Non-pigmented ciliary epithelial cell (primary cell): ENCODE measurements at regions not wholly inside any gene's neighbourhood (a gene's known extent, or its start where the extent isn't known, plus 50 kb on each side); places are given as distances from the start of the nearest gene placed in this dataset.
A peak's percentile ranks its signal among the peaks of the same experiment; 100 is the strongest.

Experiments used
- DNase-seq: peaks from one replicate; pipeline ENCODE4 v3.0.0-alpha.2; 2010; ENCODE audit warnings: low read depth

DNA sequence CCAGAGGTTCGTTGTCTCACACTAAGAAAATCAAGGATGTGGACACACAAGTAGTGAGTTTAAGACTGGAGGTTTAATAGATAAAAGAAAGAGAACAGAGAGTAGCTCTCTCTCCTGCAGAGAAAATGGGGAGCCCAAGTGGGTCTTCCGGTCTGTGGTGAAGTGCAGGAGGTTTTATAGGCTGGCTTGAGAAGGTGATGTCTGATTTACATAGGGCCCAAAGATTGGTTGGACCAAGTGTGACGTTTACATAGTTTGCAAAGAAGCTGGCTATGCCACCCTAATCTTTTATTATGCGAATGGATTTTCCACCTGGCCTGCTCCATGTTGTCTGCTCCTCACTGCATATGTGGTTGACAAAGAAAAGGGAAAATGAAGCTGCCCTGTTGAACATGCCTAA is 430.4 kb upstream of the TRIB2 start:
- DNase-seq: no peak

DNA sequence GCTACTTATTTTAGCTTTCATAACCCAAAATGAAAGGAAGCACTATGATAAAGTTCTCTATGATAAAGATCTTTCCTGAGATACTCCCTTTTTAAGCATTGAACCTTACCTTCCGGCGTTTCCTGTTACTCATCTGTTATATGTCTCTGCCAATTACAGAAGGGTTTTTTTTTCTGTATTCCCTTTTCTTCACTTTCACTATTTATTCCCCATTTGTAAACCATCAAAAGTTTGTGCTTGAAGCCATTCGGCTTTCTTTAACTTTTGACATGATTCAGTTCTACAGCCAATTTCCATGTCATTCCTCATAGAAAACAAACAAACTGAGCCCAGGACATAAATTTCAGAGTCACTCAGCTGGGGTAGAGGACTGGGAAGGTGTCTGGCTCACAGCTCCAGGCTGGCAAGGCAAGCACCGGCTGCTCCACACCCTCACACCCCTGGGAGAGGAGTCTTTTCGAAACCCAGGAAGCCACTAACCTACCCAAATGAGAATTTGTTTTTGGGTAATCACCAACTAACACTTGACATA is 429.4 kb upstream of the TRIB2 start:
- DNase-seq: no peak

DNA sequence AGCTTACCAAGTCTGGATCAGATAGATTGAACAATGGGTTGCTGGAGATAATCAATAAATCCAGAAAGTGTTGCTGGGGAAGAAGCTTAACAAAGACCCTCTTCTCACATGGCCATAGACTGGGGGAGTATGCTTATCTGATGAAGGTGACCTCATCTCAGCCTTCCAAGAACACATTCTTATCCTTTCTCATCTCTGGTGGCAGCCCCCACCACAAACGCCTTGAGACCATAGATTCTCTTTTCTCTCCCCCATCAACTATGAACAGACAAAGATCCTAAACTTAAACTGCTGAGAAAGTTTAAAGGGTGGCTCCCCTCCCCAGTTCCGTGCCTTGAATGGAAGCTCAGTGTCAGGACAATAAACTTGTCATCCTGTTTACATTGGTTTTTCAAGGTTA is 428.7 kb upstream of the TRIB2 start:
- DNase-seq: no peak

DNA sequence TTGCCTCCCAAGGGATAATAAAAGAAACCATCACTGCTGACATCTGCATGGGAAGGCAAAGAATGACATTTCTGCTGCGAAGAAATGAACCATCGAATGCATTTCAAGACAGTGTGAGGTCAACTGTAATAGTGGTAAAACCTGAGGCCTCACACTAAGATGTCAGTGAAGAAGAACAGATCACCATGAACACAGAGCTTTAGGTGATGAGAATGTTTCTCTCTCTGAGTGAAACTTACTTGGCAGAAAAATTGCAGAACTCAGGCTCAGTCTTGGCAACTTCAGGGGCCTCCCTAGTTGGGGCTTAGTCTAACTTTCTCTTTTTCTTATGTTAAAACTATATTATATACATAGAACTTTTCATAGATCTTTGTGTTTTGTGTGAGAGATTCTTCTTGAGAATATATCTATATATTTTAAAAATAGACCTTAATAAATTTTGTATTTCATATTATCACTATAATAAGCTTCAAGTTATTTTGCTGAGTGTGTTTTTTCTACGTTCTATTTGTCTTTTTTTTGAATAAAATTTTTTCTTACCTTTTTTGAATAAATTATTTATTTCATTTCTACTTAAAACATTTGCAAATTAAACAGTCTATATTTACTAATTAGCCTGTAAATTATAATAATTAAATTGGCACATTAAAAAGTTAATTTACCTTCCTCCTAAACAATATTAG is 427.5 kb upstream of the TRIB2 start:
- DNase-seq: no peak

DNA sequence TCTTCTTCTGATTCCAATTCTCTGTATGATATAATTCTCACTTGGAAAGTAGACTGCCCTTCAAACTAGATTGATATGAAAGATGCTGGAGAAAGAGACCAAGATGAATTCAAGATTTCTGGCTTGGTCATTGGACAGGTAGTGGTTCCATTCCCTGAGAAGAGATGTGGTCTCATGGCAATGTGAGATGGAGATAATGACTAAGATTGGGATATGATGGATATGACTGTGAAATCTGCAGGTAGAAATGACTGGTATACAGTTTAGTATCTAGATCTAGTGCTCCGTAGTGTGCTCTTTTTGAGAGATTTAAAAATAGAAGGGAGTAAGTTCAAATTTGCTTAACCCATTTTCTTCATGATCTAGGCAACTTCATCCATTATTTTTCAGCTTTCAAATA is 425.4 kb upstream of the TRIB2 start:
- DNase-seq: no peak

DNA sequence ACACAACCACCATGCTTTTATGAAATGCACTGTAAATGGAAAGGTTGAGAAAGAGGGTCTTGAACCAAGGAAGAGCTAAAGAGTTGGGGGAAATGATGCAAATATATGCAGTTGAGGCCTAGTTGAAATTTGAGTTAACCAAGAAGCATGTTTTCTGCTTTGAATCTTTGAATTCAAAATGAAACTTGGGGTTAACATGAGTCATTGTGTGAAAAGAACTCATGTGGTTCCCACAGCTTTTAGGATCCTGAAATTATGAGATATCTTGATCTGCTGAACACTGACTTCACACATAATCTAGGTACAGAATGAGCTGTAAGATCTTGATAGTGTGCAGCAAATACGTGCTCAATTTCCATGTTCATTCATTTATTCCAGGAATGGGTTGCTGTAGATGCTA is 422.9 kb upstream of the TRIB2 start:
- no peak for DNase-seq

GRCh38 chr2:12295856-12296519 is 420.7 kb upstream of the TRIB2 start:
- no peak for DNase-seq

DNA sequence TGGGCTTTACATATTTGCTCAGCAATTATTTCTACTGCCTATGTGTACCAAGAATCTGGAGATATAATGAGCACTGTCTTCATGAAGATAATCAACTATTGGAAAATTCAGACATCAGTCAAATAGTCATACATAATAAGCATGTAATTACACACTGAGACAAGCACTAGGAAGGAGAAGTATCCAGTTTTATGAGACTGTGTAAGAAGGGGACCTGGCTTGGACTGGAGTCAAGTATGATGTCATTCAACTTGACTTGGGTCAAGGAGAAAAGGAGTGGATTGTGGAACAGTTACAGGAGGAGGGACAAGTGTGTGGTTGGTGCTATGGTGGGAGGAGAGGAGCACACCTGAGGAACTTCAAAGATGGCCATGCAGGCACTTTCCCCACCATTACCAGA is 419.8 kb upstream of the TRIB2 start:
- DNase-seq: no peak

DNA sequence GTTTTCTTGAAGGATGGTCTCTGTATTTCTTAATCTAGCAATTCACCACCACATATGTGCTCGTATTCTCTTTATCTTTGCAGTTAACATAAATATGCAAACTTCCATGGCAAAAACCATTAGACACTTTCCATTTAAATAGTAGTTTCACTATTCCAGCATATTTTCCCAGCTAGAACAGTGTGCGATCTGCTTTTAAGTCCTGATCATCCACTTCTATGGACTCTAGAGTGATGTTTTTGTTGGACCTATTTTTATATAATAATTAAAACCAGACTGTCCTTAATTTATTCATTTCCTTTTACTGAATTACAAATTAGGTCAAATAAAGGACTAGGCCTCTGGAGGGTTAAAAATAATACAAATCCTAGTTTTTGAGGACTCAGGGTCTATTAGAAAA is 418.4 kb upstream of the TRIB2 start:
- no peak for DNase-seq

DNA sequence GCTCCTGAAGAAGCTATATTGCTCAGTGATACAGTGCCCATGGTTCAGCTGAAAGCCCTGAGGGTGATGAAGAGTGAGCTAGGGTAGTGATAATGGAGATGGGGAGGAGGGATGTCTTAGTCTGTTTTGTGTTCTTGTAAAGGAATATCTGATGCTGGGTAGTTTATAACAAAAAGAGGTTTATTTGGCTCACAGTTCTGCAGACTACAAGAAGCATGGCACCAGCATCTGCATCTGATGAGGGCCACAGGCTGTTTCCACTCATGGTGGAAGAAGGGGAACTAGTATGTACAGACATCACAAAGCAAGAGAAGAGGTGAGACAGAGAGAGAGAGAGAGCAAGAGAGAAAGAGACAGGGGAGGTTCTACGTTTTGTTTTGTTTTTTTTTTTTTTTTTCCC is 417.3 kb upstream of the TRIB2 start:
- no peak for DNase-seq

- DNase-seq: peak; percentile 34
These were observed 416.6 kb upstream of the TRIB2 start for GRCh38 chr2:12300019-12300602.

- no peak for DNase-seq
These were observed 415.8 kb upstream of the TRIB2 start for GRCh38 chr2:12300927-12301326.

- DNase-seq: no peak
These were observed 414.6 kb upstream of the TRIB2 start for GRCh38 chr2:12302140-12302539.

GRCh38 chr2:12302691-12303090 is 414.0 kb upstream of the TRIB2 start:
- DNase-seq: no peak

DNA sequence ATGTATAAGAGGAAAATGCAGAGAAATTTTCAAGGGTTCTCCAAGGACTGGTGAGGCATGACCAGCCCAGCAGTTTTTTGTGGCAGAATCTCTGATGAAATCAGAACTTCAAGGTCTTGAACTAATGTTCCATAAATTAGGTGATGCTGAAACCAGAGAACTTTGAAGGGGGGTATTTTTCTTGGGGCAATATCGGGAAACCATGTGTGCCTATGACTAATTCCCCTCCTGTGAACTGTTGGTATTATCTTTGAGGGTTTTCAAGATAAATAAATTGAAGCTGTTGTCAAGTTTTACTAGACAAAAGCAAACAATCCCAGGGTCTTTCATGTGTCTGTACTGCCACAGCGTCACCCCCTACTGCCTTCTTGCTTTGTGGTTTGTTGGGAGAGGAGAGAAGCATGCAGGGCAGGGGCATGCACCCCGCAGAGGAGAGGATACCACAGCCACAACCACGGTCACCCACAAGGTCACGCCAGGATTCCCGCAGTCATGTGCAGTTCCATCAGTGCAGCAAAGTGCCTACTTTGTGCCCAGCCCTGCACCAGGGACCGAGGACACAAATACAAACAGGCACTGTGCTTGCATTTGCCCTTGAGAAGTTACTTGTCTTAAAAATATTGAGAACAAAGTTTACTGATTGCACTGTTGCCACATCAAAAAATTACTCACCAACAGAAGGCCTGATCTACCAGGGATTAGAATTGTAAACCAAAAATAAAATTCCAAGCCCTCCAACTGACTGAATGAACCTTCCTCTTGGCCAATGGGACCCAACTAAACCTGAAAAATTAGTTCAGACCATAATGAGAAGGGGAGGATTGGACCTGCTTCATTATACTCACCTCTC is 413.3 kb upstream of the TRIB2 start:
- DNase-seq: peak; percentile 85

GRCh38 chr2:12304564-12305171 is 412.1 kb upstream of the TRIB2 start:
- no peak for DNase-seq

- DNase-seq: no peak
These were observed 410.8 kb upstream of the TRIB2 start for GRCh38 chr2:12305931-12306330.

GRCh38 chr2:12310399-12310798 is 406.3 kb upstream of the TRIB2 start:
- no peak for DNase-seq

GRCh38 chr2:12313445-12314126 is 403.1 kb upstream of the TRIB2 start:
- no peak for DNase-seq

GRCh38 chr2:12314127-12314760 is 402.5 kb upstream of the TRIB2 start:
- DNase-seq: no peak

DNA sequence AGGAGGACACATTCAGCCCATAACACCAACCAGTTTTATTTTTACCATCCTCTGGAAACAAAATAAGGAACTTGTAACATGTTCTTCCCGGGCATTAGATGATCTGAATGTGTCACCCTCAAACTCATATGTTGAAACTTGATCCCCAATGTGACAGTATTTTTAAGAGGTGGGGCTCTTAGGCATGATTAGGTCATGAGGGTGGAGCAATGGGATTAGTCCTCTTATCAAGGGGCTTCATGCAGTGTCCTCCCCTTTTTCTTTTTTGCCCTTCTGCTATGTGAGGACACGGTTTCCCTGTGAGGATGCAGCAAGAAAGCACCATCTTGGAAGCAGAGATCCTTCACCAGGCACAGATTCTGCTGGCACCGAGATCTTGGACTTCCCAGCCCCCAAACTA is 401.5 kb upstream of the TRIB2 start:
- DNase-seq: no peak
